SK-N-SH treated with all-trans-retinoic acid at 6 μM for 48 hours (cell line): ENCODE measurements at regions not wholly inside any gene's neighbourhood (a gene's known extent, or its start where the extent isn't known, plus 50 kb on each side); places are given as distances from the start of the nearest gene placed in this dataset.

Source experiments
- ARNTL ChIP-seq: fragments of 450-650 bp; formaldehyde crosslinking; IDR thresholded peaks from 2 replicates; pipeline ENCODE4 v1.5.0; 2020; ENCODE audit warnings: low read depth, mild to moderate bottlenecking, moderate library complexity, borderline replicate concordance
- CSDC2 ChIP-seq: fragments of 250-450 bp; sonication (Bioruptor Pico); IDR thresholded peaks from 2 replicates; pipeline ENCODE4 v1.5.0; 2020; ENCODE audit warnings: mild to moderate bottlenecking, moderate library complexity
- GLIS3 ChIP-seq: fragments of 250-450 bp; sonication (Bioruptor Pico); IDR thresholded peaks from 2 replicates; pipeline ENCODE4 v1.5.0; 2020; ENCODE audit warnings: mild to moderate bottlenecking, moderate library complexity
- ISL1 ChIP-seq: fragments of 250-450 bp; sonication (Bioruptor Pico); IDR thresholded peaks from 2 replicates; pipeline ENCODE4 v2.1.2; 2022; ENCODE audit warnings: mild to moderate bottlenecking, moderate library complexity
- OSR1 ChIP-seq: fragments of 250-450 bp; sonication (Bioruptor Pico); IDR thresholded peaks from 2 replicates; pipeline ENCODE4 v1.8.0; 2022; ENCODE audit warnings: moderate library complexity, mild to moderate bottlenecking, inconsistent platforms
- PATZ1 ChIP-seq: fragments of 250-450 bp; sonication (Bioruptor Pico); IDR thresholded peaks from 2 replicates; pipeline ENCODE4 v1.8.0; 2020; ENCODE audit warnings: mild to moderate bottlenecking, moderate library complexity, borderline replicate concordance
- POU6F1 ChIP-seq: fragments of 250-450 bp; sonication (Bioruptor Pico); IDR thresholded peaks from 2 replicates; pipeline ENCODE4 v1.8.0; 2021; ENCODE audit warnings: low read depth, mild to moderate bottlenecking, moderate library complexity, borderline replicate concordance
- ZC3H10 ChIP-seq: fragments of 250-450 bp; sonication (Bioruptor Pico); IDR thresholded peaks from 2 replicates; pipeline ENCODE4 v1.5.1; 2021; ENCODE audit warnings: mild to moderate bottlenecking, moderate library complexity
- ZFP3 ChIP-seq: fragments of 250-450 bp; sonication (Bioruptor Pico); IDR thresholded peaks from 2 replicates; pipeline ENCODE4 v1.5.0; 2020; ENCODE audit warnings: mild to moderate bottlenecking, moderate library complexity
- ZFP30 ChIP-seq: fragments of 450-650 bp; formaldehyde crosslinking; IDR thresholded peaks from 2 replicates; pipeline ENCODE4 v1.5.0; 2022; ENCODE audit warnings: mild to moderate bottlenecking, moderate library complexity
- ZNF8 ChIP-seq: fragments of 450-650 bp; formaldehyde crosslinking; IDR thresholded peaks from 2 replicates; pipeline ENCODE4 v1.5.0; 2020; ENCODE audit warnings: mild to moderate bottlenecking, moderate library complexity
- TF ChIP-seq, protein P1 (sequence below): fragments of 250-450 bp; sonication (Bioruptor Pico); IDR thresholded peaks from 2 replicates; pipeline ENCODE4 v1.5.1; 2021; ENCODE audit warnings: mild to moderate bottlenecking, moderate library complexity
- TF ChIP-seq, protein P2 (sequence below): fragments of 250-450 bp; sonication (Bioruptor Pico); IDR thresholded peaks from 2 replicates; pipeline ENCODE4 v1.5.1; 2020; ENCODE audit warnings: low read depth, mild to moderate bottlenecking, moderate library complexity

DNA sequence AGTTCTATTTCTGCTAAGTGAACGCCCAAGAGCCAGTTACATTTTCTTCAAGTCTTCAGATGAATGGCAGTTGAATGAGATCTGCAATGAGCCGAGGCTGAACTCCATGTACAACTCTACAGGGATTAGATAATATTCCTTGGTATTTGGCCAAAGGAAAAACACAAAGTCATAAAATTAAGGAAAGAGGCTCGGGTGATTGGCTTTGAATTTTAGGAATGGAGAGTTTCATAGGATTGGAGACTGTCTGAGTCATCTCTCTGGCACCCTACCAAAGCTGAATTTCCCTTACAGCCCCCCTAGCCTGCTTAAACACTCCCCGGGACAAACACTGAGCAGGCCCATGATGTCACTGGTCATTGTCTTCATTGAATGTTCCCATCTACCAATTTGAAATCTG lies 188.0 kb upstream of the C1QTNF7 start:
- TF ChIP-seq, protein P1, sequence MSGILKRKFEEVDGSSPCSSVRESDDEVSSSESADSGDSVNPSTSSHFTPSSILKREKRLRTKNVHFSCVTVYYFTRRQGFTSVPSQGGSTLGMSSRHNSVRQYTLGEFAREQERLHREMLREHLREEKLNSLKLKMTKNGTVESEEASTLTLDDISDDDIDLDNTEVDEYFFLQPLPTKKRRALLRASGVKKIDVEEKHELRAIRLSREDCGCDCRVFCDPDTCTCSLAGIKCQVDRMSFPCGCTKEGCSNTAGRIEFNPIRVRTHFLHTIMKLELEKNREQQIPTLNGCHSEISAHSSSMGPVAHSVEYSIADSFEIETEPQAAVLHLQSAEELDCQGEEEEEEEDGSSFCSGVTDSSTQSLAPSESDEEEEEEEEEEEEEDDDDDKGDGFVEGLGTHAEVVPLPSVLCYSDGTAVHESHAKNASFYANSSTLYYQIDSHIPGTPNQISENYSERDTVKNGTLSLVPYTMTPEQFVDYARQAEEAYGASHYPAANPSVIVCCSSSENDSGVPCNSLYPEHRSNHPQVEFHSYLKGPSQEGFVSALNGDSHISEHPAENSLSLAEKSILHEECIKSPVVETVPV (CRISPR knock-in tag): no peak
- TF ChIP-seq GLIS3 (CRISPR knock-in tag): no peak
- TF ChIP-seq, protein P2, sequence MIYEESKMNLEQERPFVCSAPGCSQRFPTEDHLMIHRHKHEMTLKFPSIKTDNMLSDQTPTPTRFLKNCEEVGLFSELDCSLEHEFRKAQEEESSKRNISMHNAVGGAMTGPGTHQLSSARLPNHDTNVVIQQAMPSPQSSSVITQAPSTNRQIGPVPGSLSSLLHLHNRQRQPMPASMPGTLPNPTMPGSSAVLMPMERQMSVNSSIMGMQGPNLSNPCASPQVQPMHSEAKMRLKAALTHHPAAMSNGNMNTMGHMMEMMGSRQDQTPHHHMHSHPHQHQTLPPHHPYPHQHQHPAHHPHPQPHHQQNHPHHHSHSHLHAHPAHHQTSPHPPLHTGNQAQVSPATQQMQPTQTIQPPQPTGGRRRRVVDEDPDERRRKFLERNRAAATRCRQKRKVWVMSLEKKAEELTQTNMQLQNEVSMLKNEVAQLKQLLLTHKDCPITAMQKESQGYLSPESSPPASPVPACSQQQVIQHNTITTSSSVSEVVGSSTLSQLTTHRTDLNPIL: no peak
- no peak for TF ChIP-seq POU6F1 (CRISPR knock-in tag)
- TF ChIP-seq ZFP3 (CRISPR knock-in tag): no peak
- TF ChIP-seq ARNTL (CRISPR knock-in tag): no peak
- no peak for TF ChIP-seq ISL1
- TF ChIP-seq PATZ1: no peak
- no peak for TF ChIP-seq ZFP30
- TF ChIP-seq OSR1 (CRISPR knock-in tag): no peak
- TF ChIP-seq ZC3H10 (CRISPR knock-in tag): no peak
- TF ChIP-seq ZNF8 (CRISPR knock-in tag): no peak
- TF ChIP-seq CSDC2 (CRISPR knock-in tag): no peak
